ENCODE measurements at regions not wholly inside any gene's neighbourhood (a gene's known extent, or its start where the extent isn't known, plus 50 kb on each side); places are given as distances from the start of the nearest gene placed in this dataset.
A peak's percentile ranks its signal among the peaks of the same experiment; 100 is the strongest.

DNA sequence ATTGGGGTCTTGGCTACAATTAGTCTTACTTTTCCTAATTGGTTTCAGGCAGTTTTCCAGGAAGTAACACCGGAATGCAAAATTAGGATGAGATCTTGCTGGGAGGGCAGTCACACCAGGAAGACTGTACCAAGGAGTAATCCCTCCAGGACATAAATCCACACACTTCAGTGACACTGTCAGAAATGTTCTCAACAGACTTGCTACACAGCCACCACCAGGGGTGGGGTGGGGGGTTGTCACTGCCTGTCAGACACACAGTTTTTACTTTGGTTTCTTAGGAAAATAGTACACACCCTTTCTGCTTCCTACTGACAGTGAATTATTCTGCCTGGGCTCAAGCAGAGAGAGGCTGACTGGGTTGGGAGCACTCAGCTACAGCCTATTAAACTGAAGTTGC lies 102.9 kb upstream of the CCDC196 start:
- no peak for DNase-seq (ENCODE audit: extremely low spot score, unreplicated experiment)
- peak; percentile 23 for TF ChIP-seq CTCF (conservative IDR thresholded peaks at IDR 0.05)
- Mint-ChIP-seq H3K9me3 (no peaks in the 10 kb centered on the region), H3K27me3 (peaks cover 26% of the 10 kb centered on the region), H3K27ac (no peak overlapping the region), H3K4me3 (no peak overlapping the region), H3K4me1 (ENCODE audit: unreplicated experiment) (peaks cover 25% of the 10 kb centered on the region), H3K36me3 (no peaks in the 10 kb centered on the region)

DNA sequence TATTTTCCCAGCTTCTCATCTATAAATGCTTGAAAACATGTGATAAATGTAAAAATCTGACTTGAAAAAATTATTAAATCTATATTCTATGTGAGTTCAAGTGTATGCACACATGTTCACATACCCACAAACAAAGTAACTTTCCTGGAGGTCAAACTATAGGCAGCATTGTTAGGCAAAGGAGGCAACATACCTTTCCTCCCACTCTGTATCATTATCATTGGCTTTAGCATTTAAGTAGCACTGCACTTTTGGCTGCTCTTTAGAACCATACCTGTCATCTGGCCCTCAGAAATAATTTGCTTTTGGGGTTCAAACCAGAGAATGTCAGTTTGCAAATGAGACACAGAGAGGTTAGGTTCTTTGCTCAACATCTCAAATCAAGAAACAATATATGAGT lies 102.4 kb upstream of the CCDC196 start:
- H3K36me3 Mint-ChIP-seq, result no peaks in the 10 kb centered on the region
- H3K4me3 Mint-ChIP-seq, result no peak overlapping the region
- peaks cover 29% of the 10 kb centered on the region for H3K27me3 Mint-ChIP-seq
- peaks cover 25% of the 10 kb centered on the region for H3K4me1 Mint-ChIP-seq (ENCODE audit: unreplicated experiment)
- no peaks in the 10 kb centered on the region for H3K9me3 Mint-ChIP-seq
- no peak overlapping the region for H3K27ac Mint-ChIP-seq
- DNase-seq (ENCODE audit: extremely low spot score, unreplicated experiment), result no peak
- no peak for TF ChIP-seq CTCF (conservative IDR thresholded peaks at IDR 0.05)

DNA sequence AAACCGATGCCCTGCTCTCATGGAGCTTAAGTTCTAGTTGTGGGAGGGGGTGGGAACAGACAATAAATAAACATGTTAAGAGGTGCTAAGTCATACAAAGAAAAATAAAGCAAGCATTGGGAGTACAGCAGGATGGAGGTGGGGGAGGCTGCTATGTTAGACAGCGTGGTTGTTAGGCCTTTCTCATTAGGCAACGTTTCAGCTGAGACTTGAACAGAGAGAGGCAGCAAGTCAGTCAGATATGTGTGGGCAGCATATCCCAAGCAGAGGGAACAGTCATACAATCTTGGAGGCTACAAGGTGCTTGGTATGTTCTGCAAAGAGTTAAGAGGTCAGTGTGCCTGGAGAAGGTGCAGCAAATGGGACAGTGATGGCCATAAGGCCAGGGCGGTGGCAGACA lies 97.7 kb upstream of the CCDC196 start:
- Mint-ChIP-seq H3K36me3 (no peaks in the 10 kb centered on the region), H3K4me3 (no peak overlapping the region), H3K27ac (no peak overlapping the region), H3K27me3 (peaks cover 39% of the 10 kb centered on the region), H3K9me3 (no peaks in the 10 kb centered on the region), H3K4me1 (ENCODE audit: unreplicated experiment) (peaks cover under 1% of the 10 kb centered on the region)
- no peak for TF ChIP-seq CTCF (conservative IDR thresholded peaks at IDR 0.05)
- DNase-seq (ENCODE audit: extremely low spot score, unreplicated experiment), result no peak

DNA sequence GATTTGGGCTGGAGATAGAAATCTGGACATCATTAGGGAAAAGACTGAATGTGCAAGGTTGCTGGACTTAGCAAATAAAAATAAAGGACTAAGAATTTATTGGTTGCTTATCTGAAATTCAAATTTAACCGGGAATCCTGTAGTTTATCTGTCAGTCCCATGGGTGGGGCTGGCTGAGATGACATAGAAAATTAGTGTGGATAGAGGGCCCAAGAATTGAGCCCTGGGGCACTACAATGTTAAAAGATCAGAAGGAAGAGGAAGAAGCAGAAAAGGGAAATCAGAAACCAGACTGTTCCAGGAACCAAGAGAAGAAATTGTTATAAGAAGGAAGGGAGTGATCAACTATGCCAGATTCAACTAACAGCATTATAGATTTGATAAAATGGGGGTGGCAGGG lies 96.7 kb upstream of the CCDC196 start:
- Mint-ChIP-seq H3K4me3 (no peak overlapping the region), H3K27ac (no peak overlapping the region), H3K27me3 (peaks cover 40% of the 10 kb centered on the region), H3K36me3 (no peaks in the 10 kb centered on the region), H3K4me1 (ENCODE audit: unreplicated experiment) (no peaks in the 10 kb centered on the region), H3K9me3 (no peaks in the 10 kb centered on the region)
- no peak for DNase-seq (ENCODE audit: extremely low spot score, unreplicated experiment)
- no peak for TF ChIP-seq CTCF (conservative IDR thresholded peaks at IDR 0.05)

DNA sequence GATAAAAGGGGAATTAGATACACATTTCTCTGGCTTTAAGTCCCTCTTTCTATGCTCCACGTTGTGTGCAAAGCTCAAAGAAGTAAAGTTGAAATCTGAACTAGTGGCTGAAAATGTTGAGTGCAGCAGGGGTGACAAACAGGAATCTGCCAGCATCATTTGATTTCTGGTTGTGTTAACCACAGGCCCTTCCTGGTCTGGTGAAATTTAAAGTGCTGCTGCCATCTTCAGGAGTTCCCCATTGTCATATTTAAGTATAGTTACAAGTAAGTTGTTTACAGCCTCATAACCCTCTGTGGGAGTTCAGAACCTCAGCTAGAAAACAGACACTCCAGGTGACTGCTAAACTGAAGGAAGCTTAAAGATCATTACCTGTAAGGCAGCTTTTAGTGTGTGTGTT lies 90.9 kb upstream of the CCDC196 start:
- Mint-ChIP-seq H3K27ac (no peak overlapping the region), H3K36me3 (no peaks in the 10 kb centered on the region), H3K4me3 (no peak overlapping the region), H3K9me3 (no peaks in the 10 kb centered on the region), H3K27me3 (peaks cover 23% of the 10 kb centered on the region), H3K4me1 (ENCODE audit: unreplicated experiment) (no peaks in the 10 kb centered on the region)
- no peak for TF ChIP-seq CTCF (conservative IDR thresholded peaks at IDR 0.05)
- DNase-seq (ENCODE audit: extremely low spot score, unreplicated experiment), result no peak

DNA sequence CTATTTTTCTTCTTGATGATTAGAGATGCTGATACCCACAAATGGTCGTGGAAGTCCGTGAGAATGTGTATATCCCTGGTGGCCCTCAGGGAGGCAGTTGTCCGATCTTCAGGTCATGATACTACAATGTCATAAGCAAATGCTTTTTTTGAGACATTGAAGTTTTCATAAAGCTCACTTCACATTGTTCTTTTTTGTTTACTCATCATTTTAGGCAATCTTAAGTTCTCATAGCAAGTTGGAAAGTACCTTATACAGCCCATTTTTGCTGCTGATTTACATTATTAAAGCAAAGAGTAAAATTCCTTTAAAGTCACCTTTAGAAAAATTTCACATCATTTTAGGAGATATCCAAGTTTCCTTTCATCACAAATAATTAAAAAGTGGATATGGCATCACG lies 90.0 kb upstream of the CCDC196 start:
- Mint-ChIP-seq H3K27me3 (peaks cover 21% of the 10 kb centered on the region), H3K9me3 (no peaks in the 10 kb centered on the region), H3K4me1 (ENCODE audit: unreplicated experiment) (no peaks in the 10 kb centered on the region), H3K27ac (no peak overlapping the region), H3K4me3 (no peak overlapping the region), H3K36me3 (no peaks in the 10 kb centered on the region)
- TF ChIP-seq CTCF (conservative IDR thresholded peaks at IDR 0.05), result no peak
- no peak for DNase-seq (ENCODE audit: extremely low spot score, unreplicated experiment)
